Stimulated activated memory B cell treated with anti-CD40 and anti-IgM and Interleukin-4, amounts not matched to agents 10 μg/mL and 1 μg/mL and 100 μg/mL, for 72 hours (primary cell): ENCODE measurements at regions not wholly inside any gene's neighbourhood (a gene's known extent, or its start where the extent isn't known, plus 50 kb on each side); places are given as distances from the start of the nearest gene placed in this dataset.

Experiments used
- ATAC-seq: fragments of 150-1000 bp; cut with Tn5 transposase; 2 replicates; pipeline ENCODE4 v1.10.0; 2021
- H3K27ac Mint-ChIP-seq: one replicate; pipeline ENCODE4 v1.8.0; 2022; ENCODE audit warnings: mild to moderate bottlenecking, mixed read lengths
- H3K27me3 Mint-ChIP-seq: one replicate; pipeline ENCODE4 v1.8.0; 2022; ENCODE audit warnings: mixed read lengths
- H3K36me3 Mint-ChIP-seq: one replicate; pipeline ENCODE4 v1.8.0; 2022; ENCODE audit warnings: mixed read lengths
- H3K4me1 Mint-ChIP-seq: one replicate; pipeline ENCODE4 v1.8.0; 2022; ENCODE audit warnings: mixed read lengths
- H3K4me3 Mint-ChIP-seq: one replicate; pipeline ENCODE4 v1.8.0; 2022; ENCODE audit warnings: mild to moderate bottlenecking, moderate library complexity, mixed read lengths
- H3K9me3 Mint-ChIP-seq: one replicate; pipeline ENCODE4 v1.8.0; 2022; ENCODE audit warnings: mixed read lengths

- ATAC-seq = no peak
- Mint-ChIP-seq H3K36me3 (no peaks in the 10 kb centered on the region), H3K27me3 (peaks cover 21% of the 10 kb centered on the region)
These were observed 169.9 kb downstream of the MN1 start for GRCh38 chr22:27631641-27632040.

GRCh38 chr22:27632451-27633295 is 168.9 kb downstream of the MN1 start:
- peaks cover 8% of the 10 kb centered on the region for H3K9me3 Mint-ChIP-seq
- H3K36me3 Mint-ChIP-seq = no peaks in the 10 kb centered on the region
- no peak overlapping the region for H3K27ac Mint-ChIP-seq
- no peak for ATAC-seq
- H3K4me1 Mint-ChIP-seq = no peaks in the 10 kb centered on the region
- peaks cover 27% of the 10 kb centered on the region for H3K27me3 Mint-ChIP-seq
- no peak overlapping the region for H3K4me3 Mint-ChIP-seq

More at GRCh38 chr22:27631641-27632040, 169.9 kb downstream of the MN1 start:
- no peak overlapping the region for H3K4me3 Mint-ChIP-seq
- peaks cover 8% of the 10 kb centered on the region for H3K9me3 Mint-ChIP-seq
- H3K4me1 Mint-ChIP-seq = no peaks in the 10 kb centered on the region
- H3K27ac Mint-ChIP-seq = no peak overlapping the region

GRCh38 chr22:27633296-27633871 is 168.2 kb downstream of the MN1 start:
- no peaks in the 10 kb centered on the region for H3K36me3 Mint-ChIP-seq
- peaks cover 27% of the 10 kb centered on the region for H3K27me3 Mint-ChIP-seq
- ATAC-seq = no peak
- no peak overlapping the region for H3K27ac Mint-ChIP-seq
- peaks cover 8% of the 10 kb centered on the region for H3K9me3 Mint-ChIP-seq
- H3K4me1 Mint-ChIP-seq = no peaks in the 10 kb centered on the region
- no peak overlapping the region for H3K4me3 Mint-ChIP-seq

- ATAC-seq = no peak
- H3K36me3 Mint-ChIP-seq = no peaks in the 10 kb centered on the region
- H3K27me3 Mint-ChIP-seq = peaks cover 27% of the 10 kb centered on the region
- no peaks in the 10 kb centered on the region for H3K4me1 Mint-ChIP-seq
- peaks cover 8% of the 10 kb centered on the region for H3K9me3 Mint-ChIP-seq
- no peak overlapping the region for H3K4me3 Mint-ChIP-seq
- H3K27ac Mint-ChIP-seq = no peak overlapping the region
These were observed 167.4 kb downstream of the MN1 start for GRCh38 chr22:27634043-27634740.

- no peak for ATAC-seq
- H3K4me1 Mint-ChIP-seq = no peaks in the 10 kb centered on the region
- peaks cover 27% of the 10 kb centered on the region for H3K27me3 Mint-ChIP-seq
- no peak overlapping the region for H3K4me3 Mint-ChIP-seq
- no peaks in the 10 kb centered on the region for H3K36me3 Mint-ChIP-seq
- H3K27ac Mint-ChIP-seq = no peak overlapping the region
- H3K9me3 Mint-ChIP-seq = peaks cover 8% of the 10 kb centered on the region
These were observed 166.1 kb downstream of the MN1 start for GRCh38 chr22:27635435-27635834.

- Mint-ChIP-seq H3K36me3 (no peaks in the 10 kb centered on the region), H3K9me3 (peaks cover 8% of the 10 kb centered on the region), H3K27me3 (peaks cover 27% of the 10 kb centered on the region), H3K27ac (no peak overlapping the region), H3K4me3 (no peak overlapping the region), H3K4me1 (no peaks in the 10 kb centered on the region)
- ATAC-seq = no peak
These were observed 165.7 kb downstream of the MN1 start for GRCh38 chr22:27635852-27636251.

- Mint-ChIP-seq H3K27ac (no peak overlapping the region), H3K4me3 (no peak overlapping the region), H3K9me3 (peaks cover 1% of the 10 kb centered on the region), H3K4me1 (no peaks in the 10 kb centered on the region), H3K36me3 (no peaks in the 10 kb centered on the region), H3K27me3 (peaks cover 27% of the 10 kb centered on the region)
- ATAC-seq = no peak
These were observed 164.6 kb downstream of the MN1 start for GRCh38 chr22:27636716-27637508.

GRCh38 chr22:27637604-27638003 is 164.0 kb downstream of the MN1 start:
- no peak for ATAC-seq
- no peak overlapping the region for H3K4me3 Mint-ChIP-seq
- H3K9me3 Mint-ChIP-seq = no peaks in the 10 kb centered on the region
- H3K27ac Mint-ChIP-seq = no peak overlapping the region
- H3K36me3 Mint-ChIP-seq = no peaks in the 10 kb centered on the region
- H3K27me3 Mint-ChIP-seq = peaks cover 27% of the 10 kb centered on the region
- H3K4me1 Mint-ChIP-seq = no peaks in the 10 kb centered on the region

GRCh38 chr22:27638329-27639233 is 163.0 kb downstream of the MN1 start:
- H3K27me3 Mint-ChIP-seq = peaks cover 25% of the 10 kb centered on the region
- no peak for ATAC-seq
- H3K27ac Mint-ChIP-seq = no peak overlapping the region
- H3K4me1 Mint-ChIP-seq = no peaks in the 10 kb centered on the region
- H3K4me3 Mint-ChIP-seq = no peak overlapping the region
- H3K9me3 Mint-ChIP-seq = no peaks in the 10 kb centered on the region
- H3K36me3 Mint-ChIP-seq = no peaks in the 10 kb centered on the region

- H3K27me3 Mint-ChIP-seq = peaks cover 16% of the 10 kb centered on the region
- no peaks in the 10 kb centered on the region for H3K4me1 Mint-ChIP-seq
- no peak for ATAC-seq
- H3K4me3 Mint-ChIP-seq = no peak overlapping the region
- no peaks in the 10 kb centered on the region for H3K36me3 Mint-ChIP-seq
- no peak overlapping the region for H3K27ac Mint-ChIP-seq
- H3K9me3 Mint-ChIP-seq = no peaks in the 10 kb centered on the region
These were observed 162.1 kb downstream of the MN1 start for GRCh38 chr22:27639248-27640086.

GRCh38 chr22:27641049-27641795 is 160.3 kb downstream of the MN1 start:
- Mint-ChIP-seq H3K27ac (no peak overlapping the region), H3K36me3 (no peaks in the 10 kb centered on the region), H3K27me3 (peaks cover 21% of the 10 kb centered on the region), H3K4me1 (no peaks in the 10 kb centered on the region), H3K4me3 (no peak overlapping the region), H3K9me3 (no peaks in the 10 kb centered on the region)
- no peak for ATAC-seq

GRCh38 chr22:27642104-27642800 is 159.3 kb downstream of the MN1 start:
- ATAC-seq = no peak
- H3K36me3 Mint-ChIP-seq = no peaks in the 10 kb centered on the region
- H3K4me3 Mint-ChIP-seq = no peak overlapping the region

More at GRCh38 chr22:27642104-27642800, 159.3 kb downstream of the MN1 start:
- H3K27me3 Mint-ChIP-seq = peaks cover 11% of the 10 kb centered on the region
- no peak overlapping the region for H3K27ac Mint-ChIP-seq
- no peaks in the 10 kb centered on the region for H3K4me1 Mint-ChIP-seq
- H3K9me3 Mint-ChIP-seq = no peaks in the 10 kb centered on the region
